B cell (primary cell): ENCODE measurements at regions not wholly inside any gene's neighbourhood (a gene's known extent, or its start where the extent isn't known, plus 50 kb on each side); places are given as distances from the start of the nearest gene placed in this dataset.

ENCODE experiments used
- ATAC-seq: fragments of 200-7000 bp; cut with Tn5 transposase; one replicate; pipeline ENCODE4 v1.10.0; 2021; ENCODE audit warnings: low read depth, mild to moderate bottlenecking, moderate number of reproducible peaks, moderate library complexity
- CTCF ChIA-PET: fragments of 350-600 bp; sonication (Branson Sonifier 250); formaldehyde crosslinking; loops from one replicate; lab custom pipeline; 2021; ENCODE audit warnings: antibody characterized with exemption, inconsistent platforms; lab: Charles Lee
- POLR2A ChIA-PET: fragments of 350-600 bp; sonication (Branson Sonifier 250); formaldehyde crosslinking; loops from one replicate; lab custom pipeline; 2021; ENCODE audit warnings: antibody characterized with exemption; lab: Charles Lee
- DNase-seq: peaks from one replicate; pipeline ENCODE4 v3.0.0; 2013
- H2AFZ ChIP-seq: 2 replicates; pipeline ENCODE4 v1.6.1; 2012; ENCODE audit warnings: mild to moderate bottlenecking, low read depth, low read length; ENCODE audit not compliant: insufficient read depth, poor library complexity, severe bottlenecking
- H3K27ac ChIP-seq, 2 donors: 1 replicate in 1 of 2; 2 replicates in 1 of 2; pipeline ENCODE4 v1.5.1; 2012 to 2013; ENCODE audit warnings: low read length in 2 of 2, mild to moderate bottlenecking in 2 of 2, moderate library complexity in 1 of 2
- H3K27me3 ChIP-seq, 4 experiments: fragments of 200-600 bp in 1 of 4; sonication (generic) in 1 of 4; replicated peaks in 1 of 4; 1 replicate in 2 of 4; 2 replicates in 2 of 4; pipeline versions ENCODE4 v1.6.1 to v1.7.0; 2013 to 2016; ENCODE audit warnings: low read length in 3 of 4, mild to moderate bottlenecking in 2 of 4, mixed read lengths in 1 of 4, moderate library complexity in 1 of 4; ENCODE audit not compliant: insufficient read depth in 4 of 4, control insufficient read depth in 3 of 4; ENCODE audit errors: control extremely low read depth in 1 of 4
- H3K36me3 ChIP-seq, 2 experiments: replicated peaks in 1 of 2; 1 replicate in 1 of 2; 2 replicates in 1 of 2; pipeline versions ENCODE4 v1.6.1 to v1.7.1; 2013; ENCODE audit warnings: low read length in 1 of 2; ENCODE audit not compliant: insufficient read depth in 2 of 2, control insufficient read depth in 1 of 2; ENCODE audit errors: control extremely low read depth in 1 of 2, extremely low read depth in 1 of 2
- H3K4me1 ChIP-seq, 2 donors: fragments of 200-600 bp in 1 of 2; sonication (generic) in 1 of 2; 1 replicate in 1 of 2; 2 replicates in 1 of 2; pipeline versions ENCODE4 v1.5.1 to v1.6.1; 2013 to 2017; ENCODE audit warnings: low read length in 2 of 2; ENCODE audit not compliant: control insufficient read depth in 2 of 2, insufficient read depth in 2 of 2
- H3K4me2 ChIP-seq: replicated peaks from 2 replicates; pipeline ENCODE3; 2012; ENCODE audit warnings: mild to moderate bottlenecking, low read depth, low read length; ENCODE audit not compliant: poor library complexity, severe bottlenecking
- H3K4me3 ChIP-seq, 5 experiments: fragments of 200-600 bp in 1 of 5; sonication (generic) in 1 of 5; 1 replicate in 3 of 5; 2 replicates in 2 of 5; pipeline versions ENCODE4 v1.5.1 to v1.7.0; 2011 to 2016; ENCODE audit warnings: low read length in 4 of 5, mild to moderate bottlenecking in 4 of 5, low read depth in 2 of 5, control low read depth in 1 of 5, moderate library complexity in 1 of 5; ENCODE audit not compliant: insufficient read depth in 1 of 5; ENCODE audit errors: control extremely low read depth in 1 of 5, extremely low read depth in 1 of 5
- H3K79me2 ChIP-seq: fragments of 200-600 bp; sonication (generic); one replicate; pipeline ENCODE4 v1.6.0; 2016; ENCODE audit warnings: low read length; ENCODE audit not compliant: control insufficient read depth, insufficient read depth
- H3K9ac ChIP-seq: fragments of 200-600 bp; sonication (generic); 2 replicates; pipeline ENCODE4 v1.6.1; 2017; ENCODE audit warnings: mild to moderate bottlenecking, low read length, moderate library complexity
- H3K9me3 ChIP-seq, 3 donors: one replicate each; pipeline versions ENCODE4 v1.6.1 to v1.7.1; 2013; ENCODE audit warnings: low read length in 2 of 3; ENCODE audit not compliant: control insufficient read depth in 2 of 3, insufficient read depth in 1 of 3; ENCODE audit errors: control extremely low read depth in 1 of 3
- H4K20me1 ChIP-seq: 2 replicates; pipeline ENCODE4 v1.6.0; 2012; ENCODE audit warnings: mild to moderate bottlenecking, low read length; ENCODE audit not compliant: insufficient read depth, control insufficient read depth, poor library complexity, severe bottlenecking
- H3K27ac Mint-ChIP-seq: one replicate; pipeline ENCODE4 v1.8.0; 2021; ENCODE audit warnings: mixed read lengths
- H3K27me3 Mint-ChIP-seq: one replicate; pipeline ENCODE4 v1.8.0; 2021; ENCODE audit warnings: mixed read lengths
- H3K4me1 Mint-ChIP-seq: one replicate; pipeline ENCODE4 v1.8.0; 2021; ENCODE audit warnings: mixed read lengths
- H3K4me3 Mint-ChIP-seq: one replicate; pipeline ENCODE4 v1.8.0; 2021; ENCODE audit warnings: mixed read lengths
- H3K9me3 Mint-ChIP-seq: one replicate; pipeline ENCODE4 v1.8.0; 2022; ENCODE audit warnings: mixed read lengths; ENCODE audit not compliant: insufficient read depth
- CTCF ChIP-seq: fragments of 200-600 bp; IDR thresholded peaks from one replicate; pipeline ENCODE4 v1.8.0; 2022; ENCODE audit warnings: antibody characterized with exemption, mild to moderate bottlenecking
- EZH2 ChIP-seq: IDR thresholded peaks from 2 replicates; pipeline ENCODE4 v1.6.1; 2012; ENCODE audit warnings: borderline replicate concordance, low read depth, mild to moderate bottlenecking, moderate library complexity, low read length; ENCODE audit not compliant: insufficient read depth, poor library complexity, severe bottlenecking
- WGBS: methylation state at CpG from one replicate; pipeline ENCODE4 v1.1.5; 2013; ENCODE audit warnings: missing lambda C conversion rate; ENCODE audit not compliant: insufficient coverage; 5-methylcytosine and 5-hydroxymethylcytosine counted together
- intact Hi-C: fragments of 100-400 bp; cut with micrococcal nuclease; formaldehyde crosslinking; loops from one replicate; pipeline ENCODE4 v1.10.0; 2022

GRCh38 chr9:119020284-119020683 lies 349.0 kb downstream of the BRINP1 start:
- no peak overlapping the region for H3K9ac ChIP-seq
- DNase-seq (no peak), ATAC-seq (no peak)
- CTCF ChIA-PET: no interaction called here
- no peak overlapping the region for H2AFZ ChIP-seq
- no peaks in the 10 kb centered on the region for H4K20me1 ChIP-seq
- no peak for TF ChIP-seq CTCF
- no peak for TF ChIP-seq EZH2
- H3K4me3 ChIP-seq: no peak overlapping the region
- 91% methylated on average over 9 of the region's 9 CpGs for WGBS
- intact Hi-C loops: no loop called here
- no peaks in the 10 kb centered on the region for H3K9me3 ChIP-seq
- Mint-ChIP-seq H3K4me1 (no peaks in the 10 kb centered on the region), H3K27ac (no peak overlapping the region), H3K27me3 (no peaks in the 10 kb centered on the region), H3K9me3 (no peaks in the 10 kb centered on the region), H3K4me3 (no peak overlapping the region)
- H3K27me3 ChIP-seq: no peaks in the 10 kb centered on the region
- no peak overlapping the region for H3K27ac ChIP-seq
- H3K36me3 ChIP-seq: no peaks in the 10 kb centered on the region
- no peaks in the 10 kb centered on the region for H3K79me2 ChIP-seq
- no peaks in the 10 kb centered on the region for H3K4me1 ChIP-seq
- H3K4me2 ChIP-seq: no peak overlapping the region
- POLR2A ChIA-PET: no interaction called here

- H3K9me3 Mint-ChIP-seq: no peaks in the 10 kb centered on the region
- ATAC-seq (no peak), DNase-seq (no peak)
- H3K4me1 Mint-ChIP-seq: no peaks in the 10 kb centered on the region
- ChIA-PET POLR2A (no interaction called here), CTCF (no interaction called here)
- Histone ChIP-seq H3K36me3 (no peaks in the 10 kb centered on the region), H3K9me3 (no peaks in the 10 kb centered on the region), H3K4me2 (no peak overlapping the region), H2AFZ (no peak overlapping the region), H3K4me1 (no peaks in the 10 kb centered on the region), H3K27ac (no peak overlapping the region), H3K79me2 (no peaks in the 10 kb centered on the region), H4K20me1 (no peaks in the 10 kb centered on the region), H3K27me3 (no peaks in the 10 kb centered on the region), H3K4me3 (no peak overlapping the region), H3K9ac (no peak overlapping the region)
- WGBS: 88% methylated on average over 2 of the region's 4 CpGs
- no peak overlapping the region for H3K4me3 Mint-ChIP-seq
- TF ChIP-seq CTCF: no peak
- TF ChIP-seq EZH2: no peak
- H3K27me3 Mint-ChIP-seq: no peaks in the 10 kb centered on the region
- H3K27ac Mint-ChIP-seq: no peak overlapping the region
- intact Hi-C loops: no loop called here
Observed at GRCh38 chr9:119020730-119021333, 348.4 kb downstream of the BRINP1 start.
